ENCODE measurements at regions not wholly inside any gene's neighbourhood (a gene's known extent, or its start where the extent isn't known, plus 50 kb on each side); places are given as distances from the start of the nearest gene placed in this dataset. TPM values are rescaled to one million over a fixed set of nuclear protein-coding genes. Genes with fewer than 3 reads are reported as not detected.
A peak's percentile ranks its signal among the peaks of the same experiment; 100 is the strongest.
"Not testable (repeated sequence)": the region's sequence is repeated elsewhere in the genome, so short reads cannot be mapped to it uniquely, and the experiment has no call there.

DNA sequence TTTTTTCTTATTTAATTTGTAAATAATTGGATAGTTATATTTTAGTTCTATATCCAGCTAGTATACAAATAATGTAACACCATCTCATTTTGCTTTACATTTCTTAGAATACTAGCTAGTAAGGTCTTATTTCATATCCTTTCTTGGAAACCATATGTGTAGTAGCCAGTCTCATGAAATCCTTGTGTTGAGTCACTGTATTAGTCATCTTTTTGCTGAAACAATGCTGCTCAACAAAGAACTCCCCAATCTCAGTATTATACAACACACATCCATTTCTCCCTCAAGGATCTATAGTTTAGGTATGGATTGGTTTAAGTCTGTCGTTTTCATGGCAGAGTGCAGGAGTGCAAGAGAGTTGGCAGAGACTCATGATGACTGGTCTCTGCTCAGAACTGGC lies 55.6 kb upstream of the NBPF26 start:
- H2AK9ac ChIP-seq (replicated peaks; ENCODE audit: low read depth, low read length, poor library complexity); H3K18ac ChIP-seq (ENCODE audit: low read depth, low read length); H2AFZ ChIP-seq (replicated peaks; ENCODE audit: low read length, poor library complexity); H2AK5ac ChIP-seq (ENCODE audit: low read depth, low read length); H3K36me3 ChIP-seq (ENCODE audit: control insufficient read depth, insufficient read depth, low read length); H2BK15ac ChIP-seq (ENCODE audit: low read depth, low read length); H3K27ac ChIP-seq (ENCODE audit: insufficient read depth, low read length); H3K4ac ChIP-seq (ENCODE audit: low read depth, low read length); H3K27me3 ChIP-seq (ENCODE audit: control insufficient read depth, insufficient read depth, low read length); POLR2A ChIA-PET (ENCODE audit: unreplicated experiment); in situ Hi-C loops (cut with MboI; ENCODE audit: low sequenced_read_pairs); DNase-seq; H3K4me2 ChIP-seq (ENCODE audit: low read depth, low read length); CTCF ChIA-PET; H4K5ac ChIP-seq (ENCODE audit: low read depth, low read length); H3K9me1 ChIP-seq (ENCODE audit: insufficient read depth, low read length); intact Hi-C loops (cut with micrococcal nuclease); H3K23ac ChIP-seq (ENCODE audit: low read depth, low read length); H4K8ac ChIP-seq (ENCODE audit: low read depth in 2 of 2, low read length in 2 of 2); H3K4me1 ChIP-seq (ENCODE audit: control insufficient read depth, insufficient read depth, low read length); H2BK5ac ChIP-seq (ENCODE audit: low read depth, low read length, poor library complexity, severe bottlenecking); dilution Hi-C loops (cut with HindIII; ENCODE audit: low sequenced_read_pairs, unreplicated experiment); H3K14ac ChIP-seq (replicated peaks; ENCODE audit: low read depth, low read length); BruUV-seq (replicated peaks); H2BK20ac ChIP-seq (ENCODE audit: low read depth, low read length); H3K9ac ChIP-seq (ENCODE audit: low read depth, low read length); H4K91ac ChIP-seq (ENCODE audit: insufficient read depth, low read depth, low read length); H3K79me1 ChIP-seq (ENCODE audit: low read depth in 1 of 2, low read length in 2 of 2); H3K4me3 ChIP-seq (ENCODE audit: insufficient read depth, low read depth, low read length); H2BK120ac ChIP-seq (ENCODE audit: low read depth, low read length); H4K20me1 ChIP-seq (ENCODE audit: insufficient read depth, low read length); H3K56ac ChIP-seq (ENCODE audit: extremely low read depth, insufficient read depth, low read length); H3K9me3 ChIP-seq (ENCODE audit: control insufficient read depth, insufficient read depth, low read length): not testable (repeated sequence)
- WGBS, 2 experiments (ENCODE audit: extremely low coverage in 2 of 2, insufficient read length in 1 of 2) = no CpG with 5 or more reads among the region's 1 CpG
- peak; percentile 42 for ATAC-seq (ENCODE audit: low read depth)

Small RNA genes lying in the stretch of these regions (microRNA-seq; reads per million reads assigned to microRNA genes)
- gene RF00004 (ENCODE audit: insufficient read depth, insufficient read length) = not detected

Small RNA genes lying in the stretch of these regions (small RNA-seq; reads per million reads assigned to genes)
- 0 to 0.04 (median 0) reads per million in 5 experiments for gene RF00004

Data from IMR-90 (cell line).